T-helper 1 cell (primary cell): ENCODE measurements at regions not wholly inside any gene's neighbourhood (a gene's known extent, or its start where the extent isn't known, plus 50 kb on each side); places are given as distances from the start of the nearest gene placed in this dataset.
"Not testable (repeated sequence)": the region's sequence is repeated elsewhere in the genome, so short reads cannot be mapped to it uniquely, and the experiment has no call there.

ENCODE experiments used
- DNase-seq, 5 donors: peaks; one replicate each; pipeline ENCODE4 v3.0.0-alpha.2; 2012 to 2020

- DNase-seq, result no peak
Observed at GRCh38 chr3:137820366-137820765, 56.3 kb downstream of the SOX14 start.

- DNase-seq, result no peak
Observed at GRCh38 chr3:137835096-137835495, 71.0 kb downstream of the SOX14 start.

DNA sequence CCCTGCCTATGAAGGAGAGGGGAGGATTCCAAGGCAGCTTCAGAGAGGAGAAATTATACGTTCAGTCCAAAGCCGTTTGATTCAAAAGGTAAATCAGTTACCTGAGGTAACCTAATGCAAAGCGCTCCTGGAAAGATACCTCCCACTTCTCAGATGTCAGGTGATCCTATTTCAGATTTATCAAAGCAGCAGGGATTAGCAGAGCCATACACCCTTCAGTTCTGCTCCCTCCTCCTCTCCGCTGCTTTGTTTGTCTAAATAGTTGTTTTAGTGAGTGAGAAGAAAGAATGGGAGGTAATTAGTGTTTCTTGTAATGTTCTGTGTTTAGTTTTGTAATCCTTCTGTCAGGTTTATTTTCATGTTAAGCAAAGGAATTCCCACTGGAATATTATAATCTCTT, 81.1 kb downstream of the SOX14 start:
- no peak for DNase-seq

DNA sequence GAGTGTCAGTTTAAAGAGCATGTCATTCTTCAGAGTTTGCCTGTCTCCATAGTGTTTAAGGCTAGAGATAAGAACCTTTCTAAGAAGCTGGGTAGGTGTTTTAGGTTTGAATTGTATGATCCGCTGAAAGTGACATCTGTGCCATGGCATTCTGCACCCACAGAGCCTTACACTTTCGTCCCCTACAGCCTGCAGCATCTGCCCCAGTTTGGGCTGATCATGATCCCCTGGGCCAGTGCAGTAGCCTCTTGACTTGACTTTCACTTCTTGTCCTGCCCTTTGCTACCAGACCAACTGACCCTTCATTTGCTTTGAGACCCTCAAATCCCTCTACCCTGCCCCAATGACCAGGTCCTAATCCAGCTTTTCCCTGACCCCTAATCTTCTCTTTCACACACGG, 81.6 kb downstream of the SOX14 start:
- no peak for DNase-seq

GRCh38 chr3:137852391-137852830, 88.3 kb downstream of the SOX14 start:
- DNase-seq, result no peak

DNA sequence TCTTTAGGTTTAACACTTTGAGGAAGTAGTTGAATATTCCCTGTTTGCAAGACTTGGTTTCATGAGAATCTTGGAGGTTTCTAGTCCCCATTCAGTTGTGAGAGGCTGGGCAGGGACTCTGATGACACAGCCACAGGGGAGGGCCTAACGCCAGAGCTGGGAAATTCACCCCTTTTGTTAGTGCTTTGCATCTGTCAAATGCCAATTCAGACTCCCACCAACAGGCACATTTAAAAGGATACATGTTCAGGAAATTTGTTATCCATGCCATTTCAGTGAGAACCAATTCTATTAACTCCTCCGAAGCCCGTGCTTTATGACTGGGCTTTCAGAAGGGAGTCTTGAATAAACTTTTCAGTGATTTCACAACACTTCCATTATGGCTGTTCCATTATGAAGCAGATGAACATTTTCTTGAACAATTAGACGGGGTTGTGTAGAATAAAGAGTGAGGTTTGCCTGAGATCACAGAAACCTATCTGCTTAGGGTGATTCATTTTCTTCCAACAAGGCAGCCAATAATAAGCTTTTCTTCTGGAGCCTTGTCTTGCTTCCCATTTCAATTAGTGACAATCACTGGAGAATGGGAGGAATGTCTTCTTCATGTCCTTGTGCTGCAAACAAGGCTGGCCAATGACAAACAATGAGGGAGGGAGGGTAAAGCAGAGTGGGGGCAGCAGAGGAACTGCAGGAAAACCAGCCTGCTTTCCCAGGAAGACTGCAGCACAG, 90.6 kb downstream of the SOX14 start:
- no peak for DNase-seq

GRCh38 chr3:137866001-137866400, 101.9 kb downstream of the SOX14 start:
- no peak for DNase-seq

DNA sequence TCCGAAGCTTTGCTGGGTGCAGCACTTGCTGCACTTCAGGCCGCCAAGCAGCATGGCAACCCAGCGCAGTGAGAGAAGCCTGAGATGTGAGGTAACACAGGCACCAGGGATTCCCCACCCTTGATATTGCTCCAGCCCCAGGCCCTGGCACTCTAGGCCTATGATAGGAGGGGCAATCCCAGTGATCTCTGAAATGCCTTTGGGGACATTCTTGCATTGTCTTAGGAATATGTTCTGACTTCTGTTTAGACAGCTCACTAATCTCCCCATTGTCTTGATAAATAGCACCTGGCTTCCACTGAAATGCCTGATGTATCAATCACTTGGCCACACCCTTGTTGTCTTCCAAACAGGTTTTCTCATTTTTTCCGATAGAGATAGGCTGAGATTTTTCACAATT, 102.8 kb downstream of the SOX14 start:
- DNase-seq, result no peak

DNA sequence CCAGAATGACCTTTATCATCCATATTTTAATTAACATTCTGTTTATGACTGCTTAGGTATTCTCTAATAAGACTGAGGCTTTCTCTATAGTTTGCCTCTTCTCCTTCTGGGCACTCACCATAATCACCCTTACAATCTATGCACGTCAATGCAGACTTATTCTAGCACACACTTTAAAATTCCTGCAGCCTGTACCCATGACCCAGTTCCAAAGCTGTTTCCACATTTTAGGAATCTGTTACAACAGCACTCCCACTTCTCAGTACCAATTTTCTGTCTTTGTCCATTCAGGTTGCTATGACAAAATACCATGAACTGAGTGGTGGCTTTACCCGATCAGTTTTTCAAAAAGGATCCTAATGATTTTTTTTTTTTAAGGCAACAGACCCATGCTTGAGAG, 103.5 kb downstream of the SOX14 start:
- DNase-seq, result no peak

- no peak for DNase-seq
Observed at GRCh38 chr3:137869022-137869421, 104.9 kb downstream of the SOX14 start.

DNA sequence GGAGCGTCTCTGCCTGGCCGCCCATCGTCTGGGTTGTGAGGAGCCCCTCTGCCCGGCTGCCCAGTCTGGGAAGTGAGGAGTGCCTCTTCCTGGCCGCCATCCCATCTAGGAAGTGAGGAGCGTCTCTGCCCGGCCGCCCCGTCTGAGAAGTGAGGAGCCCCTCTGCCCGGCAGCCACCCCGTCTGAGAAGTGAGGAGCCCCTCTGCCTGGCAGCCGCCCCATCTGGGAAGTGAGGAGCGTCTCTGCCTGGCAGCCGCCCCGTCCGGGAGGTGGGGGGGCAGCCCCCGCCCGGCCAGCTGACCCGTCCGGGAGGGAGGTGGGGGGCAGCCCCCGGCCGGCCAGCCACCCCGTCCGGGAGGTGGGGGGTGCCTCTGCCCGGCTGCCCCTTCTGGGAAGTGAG, 108.5 kb downstream of the SOX14 start:
- not testable (repeated sequence) for DNase-seq

- DNase-seq, result not testable (repeated sequence)
Observed at GRCh38 chr3:137896842-137897241, 113.1 kb upstream of the CLDN18 start.

DNA sequence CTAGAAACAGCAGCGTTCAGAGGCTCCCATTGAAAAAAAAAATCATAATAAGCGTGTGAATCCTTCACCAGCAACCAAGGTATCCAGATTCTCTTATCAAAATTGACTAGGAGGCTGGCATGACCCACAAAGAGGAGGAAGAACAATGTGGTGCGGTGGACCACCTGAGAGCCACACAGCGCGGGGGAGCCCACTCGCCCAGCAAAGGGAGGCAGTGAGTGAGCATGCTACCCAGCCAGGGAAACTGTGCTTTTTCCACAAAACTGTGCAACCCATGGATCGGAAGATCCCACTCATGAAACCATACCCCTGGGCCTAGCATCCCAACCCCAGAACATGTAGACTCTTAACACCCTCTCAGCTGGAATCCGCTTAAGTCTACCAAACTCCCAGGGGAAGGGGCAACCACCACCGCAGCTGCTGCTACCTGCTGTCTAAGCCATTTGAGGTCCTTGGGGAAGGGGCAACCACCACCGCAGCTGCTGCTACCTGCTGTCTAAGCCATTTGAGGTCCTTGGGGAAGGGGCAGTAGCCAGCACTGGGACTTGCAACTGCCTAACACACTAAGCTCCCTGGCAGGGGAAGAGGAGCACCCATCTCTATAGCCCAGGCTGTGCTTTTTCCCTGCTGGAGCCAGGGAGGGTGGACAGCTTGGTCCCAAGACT, 102.8 kb upstream of the CLDN18 start:
- no peak for DNase-seq

DNA sequence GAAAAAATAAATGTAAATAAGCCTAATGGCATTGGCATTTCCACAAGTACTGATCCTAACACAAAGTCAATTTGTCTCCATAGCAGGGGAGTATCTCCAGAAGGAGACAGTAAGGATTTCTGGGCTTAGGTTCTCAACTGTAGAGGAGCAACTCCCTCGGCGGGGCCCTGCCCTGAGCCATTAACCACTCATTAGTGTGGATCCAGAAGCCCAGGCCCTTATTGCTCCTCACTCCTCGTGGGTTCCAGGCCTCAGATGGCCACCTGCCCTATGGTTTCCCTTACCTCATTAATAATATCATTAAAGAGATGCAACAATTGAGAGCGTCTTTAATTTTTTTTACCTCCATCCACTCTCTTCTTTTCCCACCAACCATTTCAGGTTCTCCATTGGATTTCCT, 85.3 kb upstream of the CLDN18 start:
- DNase-seq, result no peak

- no peak for DNase-seq
Observed at GRCh38 chr3:137925080-137925479, 84.9 kb upstream of the CLDN18 start.

- DNase-seq, result no peak
Observed at GRCh38 chr3:137926991-137927390, 83.0 kb upstream of the CLDN18 start.

GRCh38 chr3:137930976-137931375, 79.0 kb upstream of the CLDN18 start:
- DNase-seq, result no peak

GRCh38 chr3:137938876-137939275, 71.1 kb upstream of the CLDN18 start:
- DNase-seq, result no peak

- no peak for DNase-seq
Observed at GRCh38 chr3:137944593-137944992, 65.4 kb upstream of the CLDN18 start.

- DNase-seq, result peak in 3 of 5 donors; percentile 8 to 51 (median 17)
Observed at GRCh38 chr3:137946356-137946973, 63.5 kb upstream of the CLDN18 start.

- DNase-seq, result no peak
Observed at GRCh38 chr3:137947117-137947516, 62.8 kb upstream of the CLDN18 start.

DNA sequence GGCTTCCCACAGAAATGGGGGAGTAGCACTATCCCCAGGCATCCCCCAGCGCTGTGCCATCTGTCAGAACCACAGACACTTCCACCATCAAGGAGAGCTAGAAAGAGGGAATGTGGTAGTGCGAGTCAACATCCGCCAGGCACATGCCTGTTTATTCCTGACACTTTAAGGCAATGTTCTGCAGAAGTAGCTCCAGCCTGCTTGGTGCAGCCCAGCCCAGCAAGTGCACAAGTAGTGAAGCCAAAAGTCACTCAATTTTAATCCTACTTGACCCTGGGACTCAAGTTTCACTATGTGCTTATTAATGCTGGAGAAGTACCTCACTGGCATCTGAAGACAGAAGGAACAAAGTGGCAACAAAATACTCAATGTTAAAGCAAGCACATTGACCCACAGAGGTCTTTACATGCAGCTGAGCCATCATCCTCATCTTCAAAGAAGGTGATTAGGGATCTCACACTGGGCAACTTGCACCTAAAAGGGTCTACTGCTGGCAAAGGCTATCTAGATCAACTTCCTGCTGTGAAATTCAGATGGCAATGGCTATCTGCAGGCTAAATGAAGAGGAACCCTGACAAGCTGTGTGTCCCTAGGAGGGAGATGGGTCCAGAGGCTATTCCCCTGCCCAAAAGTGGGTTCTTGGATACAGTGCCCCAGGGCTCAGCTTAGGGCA, 61.4 kb upstream of the CLDN18 start:
- DNase-seq, result no peak

GRCh38 chr3:137958636-137959035, 51.3 kb upstream of the CLDN18 start:
- no peak for DNase-seq
